ENCODE measurements at regions not wholly inside any gene's neighbourhood (a gene's known extent, or its start where the extent isn't known, plus 50 kb on each side); places are given as distances from the start of the nearest gene placed in this dataset.
"Not testable (repeated sequence)": the region's sequence is repeated elsewhere in the genome, so short reads cannot be mapped to it uniquely, and the experiment has no call there.

GRCh38 chr11:28899706-28900105, 791.5 kb downstream of the METTL15 start:
- H3K9me3 ChIP-seq (ENCODE audit: insufficient read depth, low read length) = peaks cover 7% of the 10 kb centered on the region; the same call in 1 of the 2 replicates
- H3K4me3 ChIP-seq (ENCODE audit: insufficient read depth, low read length, poor library complexity, severe bottlenecking) = no peak overlapping the region
- no peaks in the 10 kb centered on the region for H4K20me1 ChIP-seq (ENCODE audit: low read depth, low read length)
- H3K27me3 ChIP-seq (ENCODE audit: low read length) = no peaks in the 10 kb centered on the region
- 0 out of 2 replicates have a peak, but pooled peaks cover 2% of the 10 kb centered on the region for H3F3A ChIP-seq (ENCODE audit: insufficient read depth)
- H3K9ac ChIP-seq (ENCODE audit: low read length) = no peak overlapping the region
- H3K27ac ChIP-seq (ENCODE audit: low read depth, low read length) = no peak overlapping the region
- no peaks in the 10 kb centered on the region for H3K9me2 ChIP-seq (replicated peaks; ENCODE audit: insufficient read depth, low read length)
- no peak for TF ChIP-seq CTCF (IDR thresholded peaks at IDR 0.05; ENCODE audit: insufficient read depth, low read length, poor library complexity, severe bottlenecking)
- no peak for TF ChIP-seq EZH2phosphoT487 (conservative IDR thresholded peaks at IDR 0.05; ENCODE audit: low read length)
- no peak overlapping the region for H3K4me2 ChIP-seq (ENCODE audit: low read depth, low read length, poor library complexity, severe bottlenecking)
- H3K36me3 ChIP-seq (ENCODE audit: low read length) = no peaks in the 10 kb centered on the region
- H2AFZ ChIP-seq (ENCODE audit: low read depth, low read length, severe bottlenecking) = no peak overlapping the region
- H3K79me2 ChIP-seq (ENCODE audit: insufficient read depth, low read length) = no peaks in the 10 kb centered on the region

GRCh38 chr11:28890601-28891040, 782.4 kb downstream of the METTL15 start:
- not testable (repeated sequence) for H3K36me3 ChIP-seq (ENCODE audit: low read length); H3K9ac ChIP-seq (ENCODE audit: low read length); H3K4me3 ChIP-seq (ENCODE audit: insufficient read depth, low read length, poor library complexity, severe bottlenecking)

GRCh38 chr11:28887681-28888080, 779.5 kb downstream of the METTL15 start:
- no peaks in the 10 kb centered on the region for H3K9me3 ChIP-seq (ENCODE audit: insufficient read depth, low read length)
- H3K27ac ChIP-seq (ENCODE audit: low read depth, low read length) = no peak overlapping the region
- no peaks in the 10 kb centered on the region for H3K79me2 ChIP-seq (ENCODE audit: insufficient read depth, low read length)
- H3K4me3 ChIP-seq (ENCODE audit: insufficient read depth, low read length, poor library complexity, severe bottlenecking) = no peak overlapping the region
- H2AFZ ChIP-seq (ENCODE audit: low read depth, low read length, severe bottlenecking) = no peak overlapping the region
- H3F3A ChIP-seq (ENCODE audit: insufficient read depth) = no peaks in the 10 kb centered on the region
- no peak overlapping the region for H3K4me2 ChIP-seq (ENCODE audit: low read depth, low read length, poor library complexity, severe bottlenecking)
- H3K9me2 ChIP-seq (replicated peaks; ENCODE audit: insufficient read depth, low read length) = no peaks in the 10 kb centered on the region
- H3K27me3 ChIP-seq (ENCODE audit: low read length) = no peaks in the 10 kb centered on the region
- TF ChIP-seq CTCF (IDR thresholded peaks at IDR 0.05; ENCODE audit: insufficient read depth, low read length, poor library complexity, severe bottlenecking) (no peak), EZH2phosphoT487 (conservative IDR thresholded peaks at IDR 0.05; ENCODE audit: low read length) (no peak)
- H3K9ac ChIP-seq (ENCODE audit: low read length) = no peak overlapping the region
- H4K20me1 ChIP-seq (ENCODE audit: low read depth, low read length) = no peaks in the 10 kb centered on the region
- H3K36me3 ChIP-seq (ENCODE audit: low read length) = no peaks in the 10 kb centered on the region

More at GRCh38 chr11:28890601-28891040, 782.4 kb downstream of the METTL15 start:
- H4K20me1 ChIP-seq (ENCODE audit: low read depth, low read length); H3K27ac ChIP-seq (ENCODE audit: low read depth, low read length); H3F3A ChIP-seq (ENCODE audit: insufficient read depth); H3K9me2 ChIP-seq (replicated peaks; ENCODE audit: insufficient read depth, low read length); H3K79me2 ChIP-seq (ENCODE audit: insufficient read depth, low read length); H3K4me2 ChIP-seq (ENCODE audit: low read depth, low read length, poor library complexity, severe bottlenecking); H3K9me3 ChIP-seq (ENCODE audit: insufficient read depth, low read length); H2AFZ ChIP-seq (ENCODE audit: low read depth, low read length, severe bottlenecking); H3K27me3 ChIP-seq (ENCODE audit: low read length): not testable (repeated sequence)

GRCh38 chr11:28879869-28880268, 771.7 kb downstream of the METTL15 start:
- no peak overlapping the region for H3K4me3 ChIP-seq (ENCODE audit: insufficient read depth, low read length, poor library complexity, severe bottlenecking)
- no peak overlapping the region for H3K4me2 ChIP-seq (ENCODE audit: low read depth, low read length, poor library complexity, severe bottlenecking)
- H3K79me2 ChIP-seq (ENCODE audit: insufficient read depth, low read length) = no peaks in the 10 kb centered on the region
- no peak overlapping the region for H3K27ac ChIP-seq (ENCODE audit: low read depth, low read length)
- TF ChIP-seq CTCF (IDR thresholded peaks at IDR 0.05; ENCODE audit: insufficient read depth, low read length, poor library complexity, severe bottlenecking) (no peak), EZH2phosphoT487 (conservative IDR thresholded peaks at IDR 0.05; ENCODE audit: low read length) (no peak)
- no peaks in the 10 kb centered on the region for H3K9me2 ChIP-seq (replicated peaks; ENCODE audit: insufficient read depth, low read length)
- no peaks in the 10 kb centered on the region for H3K9me3 ChIP-seq (ENCODE audit: insufficient read depth, low read length)
- no peaks in the 10 kb centered on the region for H3K27me3 ChIP-seq (ENCODE audit: low read length)
- H3K9ac ChIP-seq (ENCODE audit: low read length) = no peak overlapping the region
- H3F3A ChIP-seq (ENCODE audit: insufficient read depth) = no peaks in the 10 kb centered on the region
- no peaks in the 10 kb centered on the region for H3K36me3 ChIP-seq (ENCODE audit: low read length)
- no peak overlapping the region for H2AFZ ChIP-seq (ENCODE audit: low read depth, low read length, severe bottlenecking)
- no peaks in the 10 kb centered on the region for H4K20me1 ChIP-seq (ENCODE audit: low read depth, low read length)

Measured in SU-DHL-6 (cell line).